H1 (cell line): ENCODE measurements at regions not wholly inside any gene's neighbourhood (a gene's known extent, or its start where the extent isn't known, plus 50 kb on each side); places are given as distances from the start of the nearest gene placed in this dataset.

Experiments used
- CTCF ChIA-PET: fragments of 300-600 bp; sonication (Branson Sonifier 250); formaldehyde crosslinking; loops from one replicate; lab custom pipeline; 2021; ENCODE audit not compliant: partially characterized antibody; lab: Charles Lee
- POLR2A ChIA-PET: fragments of 300-600 bp; sonication (Branson Sonifier 250); formaldehyde crosslinking; loops from one replicate; lab custom pipeline; 2021; ENCODE audit warnings: inconsistent platforms; ENCODE audit not compliant: partially characterized antibody; lab: Charles Lee
- DNase-seq, 2 experiments: peaks; one replicate each; pipeline versions ENCODE4 v3.0.0 to v3.0.0-alpha.2; 2010 to 2022; ENCODE audit warnings: low spot score in 2 of 2, low read depth in 1 of 2, mixed read lengths in 1 of 2
- FAIRE-seq: peaks from 2 replicates; lab custom pipeline; 2011; peaks lifted over from hg19 to GRCh38; lab: Jason Lieb, UNC
- H2AFZ ChIP-seq: 2 replicates; pipeline ENCODE4 v1.8.1; 2012; ENCODE audit warnings: low read length, inconsistent platforms
- H2AK5ac ChIP-seq: 2 replicates; pipeline ENCODE4 v1.6.1; 2013; ENCODE audit warnings: low read depth, low read length
- H2BK120ac ChIP-seq: replicated peaks from 2 replicates; pipeline ENCODE3; 2013; ENCODE audit warnings: low read depth, low read length, inconsistent platforms
- H2BK12ac ChIP-seq: 2 replicates; pipeline ENCODE4 v1.6.1; 2013; ENCODE audit warnings: low read depth, low read length
- H2BK15ac ChIP-seq: 2 replicates; pipeline ENCODE4 v1.6.1; 2013; ENCODE audit warnings: low read length
- H2BK20ac ChIP-seq: 2 replicates; pipeline ENCODE4 v1.6.1; 2013; ENCODE audit warnings: low read length
- H2BK5ac ChIP-seq: 2 replicates; pipeline ENCODE4 v1.6.1; 2013; ENCODE audit warnings: low read depth, low read length
- H3K14ac ChIP-seq: 2 replicates; pipeline ENCODE4 v1.6.1; 2013; ENCODE audit warnings: inconsistent platforms; ENCODE audit not compliant: insufficient read length
- H3K18ac ChIP-seq: 2 replicates; pipeline ENCODE4 v1.6.1; 2013; ENCODE audit warnings: low read length; ENCODE audit errors: extremely low read depth
- H3K23ac ChIP-seq: 2 replicates; pipeline ENCODE4 v1.6.1; 2013; ENCODE audit warnings: inconsistent platforms; ENCODE audit not compliant: insufficient read length
- H3K23me2 ChIP-seq: 2 replicates; pipeline ENCODE4 v1.6.1; 2013; ENCODE audit warnings: low read depth, low read length
- H3K27ac ChIP-seq: 2 replicates; pipeline ENCODE4 v1.6.1; 2011; ENCODE audit warnings: low read depth, low read length, inconsistent platforms
- H3K27me3 ChIP-seq, 4 experiments: replicated peaks in 1 of 4; 1 replicate in 1 of 4; 2 replicates in 3 of 4; pipeline versions ENCODE4 v1.6.1 to v1.8.1; 2011 to 2013; ENCODE audit warnings: low read length in 3 of 4, mild to moderate bottlenecking in 3 of 4, inconsistent platforms in 2 of 4, mixed read lengths in 2 of 4, moderate library complexity in 1 of 4; ENCODE audit not compliant: control insufficient read depth in 3 of 4, insufficient read depth in 3 of 4; ENCODE audit errors: extremely low read depth in 1 of 4
- H3K36me3 ChIP-seq, 4 experiments: 2 replicates each; pipeline versions ENCODE4 v1.6.1 to v1.8.1; 2011 to 2013; ENCODE audit warnings: mild to moderate bottlenecking in 4 of 4, low read length in 3 of 4, moderate library complexity in 2 of 4, control low read depth in 1 of 4, inconsistent platforms in 1 of 4; ENCODE audit not compliant: insufficient read depth in 4 of 4, control insufficient read depth in 2 of 4
- H3K4ac ChIP-seq: replicated peaks from 2 replicates; pipeline ENCODE3; 2013; ENCODE audit warnings: low read length, low read depth, mixed read lengths, inconsistent platforms; ENCODE audit not compliant: insufficient read length
- H3K4me1 ChIP-seq, 4 experiments: replicated peaks in 1 of 4; 1 replicate in 1 of 4; 2 replicates in 3 of 4; pipeline versions ENCODE4 v1.6.1 to v1.8.1; 2011 to 2013; ENCODE audit warnings: low read length in 3 of 4, inconsistent platforms in 2 of 4, mixed read lengths in 1 of 4; ENCODE audit not compliant: insufficient read depth in 4 of 4, control insufficient read depth in 3 of 4
- H3K4me2 ChIP-seq, 2 experiments: 2 replicates each; pipeline versions ENCODE4 v1.6.1 to v1.8.1; 2011 to 2013; ENCODE audit warnings: low read depth in 2 of 2, low read length in 2 of 2, control low read depth in 1 of 2, inconsistent platforms in 1 of 2, mild to moderate bottlenecking in 1 of 2; ENCODE audit not compliant: insufficient read depth in 1 of 2
- H3K4me3 ChIP-seq, 4 experiments: fragments of 200-600, 300-600 bp in 1 of 4; sonication (generic), shearing (Covaris generic), sonication (Bioruptor Twin) in 1 of 4; 2 replicates each; pipeline versions ENCODE4 v1.5.1 to v1.8.1; 2011 to 2016; ENCODE audit warnings: low read length in 4 of 4, low read depth in 3 of 4, control low read depth in 2 of 4, inconsistent platforms in 2 of 4, mild to moderate bottlenecking in 2 of 4, mixed read lengths in 1 of 4, moderate library complexity in 1 of 4; ENCODE audit not compliant: insufficient read depth in 2 of 4; ENCODE audit errors: extremely low read depth in 1 of 4
- H3K56ac ChIP-seq: replicated peaks from 2 replicates; pipeline ENCODE3; 2013; ENCODE audit warnings: low read depth, mild to moderate bottlenecking, mixed read lengths, low read length, inconsistent platforms; ENCODE audit not compliant: insufficient read length
- H3K79me1 ChIP-seq: 2 replicates; pipeline ENCODE4 v1.6.1; 2013; ENCODE audit warnings: low read depth, low read length, control low read depth
- H3K79me2 ChIP-seq, 2 experiments: 2 replicates each; pipeline versions ENCODE4 v1.6.1 to v1.8.1; 2012 to 2013; ENCODE audit warnings: low read length in 2 of 2, mild to moderate bottlenecking in 2 of 2, inconsistent platforms in 1 of 2; ENCODE audit not compliant: insufficient read depth in 2 of 2, control insufficient read depth in 1 of 2
- H3K9ac ChIP-seq, 4 experiments: replicated peaks in 1 of 4; 1 replicate in 1 of 4; 2 replicates in 3 of 4; pipeline versions ENCODE4 v1.6.1 to v1.8.1; 2011 to 2013; ENCODE audit warnings: low read depth in 3 of 4, low read length in 3 of 4, control low read depth in 2 of 4, mild to moderate bottlenecking in 2 of 4, moderate library complexity in 2 of 4, inconsistent platforms in 1 of 4; ENCODE audit errors: extremely low read depth in 1 of 4
- H3K9me3 ChIP-seq, 2 experiments: 2 replicates each; pipeline versions ENCODE4 v1.6.1 to v1.8.1; 2012 to 2013; ENCODE audit warnings: mild to moderate bottlenecking in 2 of 2, moderate library complexity in 2 of 2, control low read depth in 1 of 2, inconsistent platforms in 1 of 2, low read depth in 1 of 2, low read length in 1 of 2, mixed read lengths in 1 of 2; ENCODE audit not compliant: insufficient read depth in 2 of 2
- H4K20me1 ChIP-seq, 2 experiments: replicated peaks in 1 of 2; 2 replicates each; pipeline versions ENCODE3 to v1.8.1; 2011 to 2013; ENCODE audit warnings: inconsistent platforms in 2 of 2, low read length in 2 of 2, mild to moderate bottlenecking in 1 of 2; ENCODE audit not compliant: insufficient read depth in 2 of 2, control insufficient read depth in 1 of 2
- H4K5ac ChIP-seq: 2 replicates; pipeline ENCODE4 v1.6.1; 2013; ENCODE audit warnings: low read length, low read depth, mixed read lengths, inconsistent platforms; ENCODE audit not compliant: insufficient read length
- H4K8ac ChIP-seq: 2 replicates; pipeline ENCODE4 v1.8.0; 2013; ENCODE audit warnings: mild to moderate bottlenecking, moderate library complexity, low read length, inconsistent platforms; ENCODE audit not compliant: insufficient read depth; ENCODE audit errors: extremely low read depth
- H4K91ac ChIP-seq: replicated peaks from 2 replicates; pipeline ENCODE3; 2013; ENCODE audit warnings: low read length, mixed read lengths, inconsistent platforms; ENCODE audit not compliant: insufficient read length
- WGBS, 2 experiments: shearing (Covaris generic) in 1 of 2; methylation state at CpG; one replicate each; pipeline versions ENCODE4 v1.1.6 to v1.1.7; 2013 to 2015; ENCODE audit warnings: low lambda C conversion rate in 2 of 2, mixed read lengths in 2 of 2, inconsistent platforms in 1 of 2, low coverage in 1 of 2, missing lambda C conversion rate in 1 of 2; ENCODE audit not compliant: insufficient replicate concordance in 2 of 2, insufficient coverage in 1 of 2, insufficient read length in 1 of 2; ENCODE audit errors: extremely low coverage in 1 of 2, missing lambda C conversion rate in 1 of 2; 5-methylcytosine and 5-hydroxymethylcytosine counted together

DNA sequence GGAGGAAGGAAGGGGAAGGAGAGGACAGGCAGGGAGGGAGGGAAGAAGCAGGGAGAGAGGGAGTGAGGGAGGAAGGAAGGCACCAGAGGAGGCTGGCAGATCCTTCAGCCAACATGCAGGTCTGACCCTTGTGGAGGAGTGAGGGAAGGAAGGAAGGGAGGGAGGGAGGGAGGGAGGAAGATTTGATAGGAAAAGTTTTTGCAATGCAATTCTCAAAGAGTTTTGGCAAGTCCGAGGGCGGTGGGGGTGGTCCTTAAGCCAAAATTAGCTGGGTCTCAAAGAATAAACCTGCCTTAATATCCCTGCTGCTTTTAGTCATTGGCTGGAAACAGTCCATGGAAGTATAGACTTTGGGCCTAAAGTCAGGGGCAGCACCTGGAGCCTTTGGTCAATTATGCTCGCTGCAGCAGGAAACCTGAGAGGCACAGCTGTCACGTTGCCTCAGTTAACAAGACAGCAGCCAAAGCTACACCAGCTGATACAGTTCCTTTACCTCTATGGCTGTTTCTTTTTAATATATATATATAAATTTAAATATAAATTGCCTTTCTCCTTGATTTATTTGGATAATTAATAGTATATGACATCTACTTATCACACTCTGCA, 115.7 kb upstream of the RALGAPA2 start:
- no peak overlapping the region for H2BK120ac ChIP-seq
- no peak overlapping the region for H3K4me2 ChIP-seq
- no peak overlapping the region for H4K8ac ChIP-seq
- no peak overlapping the region for H4K5ac ChIP-seq
- H3K36me3 ChIP-seq = no peaks in the 10 kb centered on the region
- no peaks in the 10 kb centered on the region for H3K79me2 ChIP-seq
- H3K27ac ChIP-seq = no peak overlapping the region
- H3K9me3 ChIP-seq = peaks cover 8 to 11% of the 10 kb centered on the region in 2 experiments; a peak in 2 of 4 replicates
- no peak overlapping the region for H3K9ac ChIP-seq
- DNase-seq (no peak), FAIRE-seq (no peak)
- no peak overlapping the region for H2AK5ac ChIP-seq
- H2BK5ac ChIP-seq = no peak overlapping the region
- no peaks in the 10 kb centered on the region for H4K20me1 ChIP-seq
- no peak overlapping the region for H3K4ac ChIP-seq
- H3K4me3 ChIP-seq = no peak overlapping the region
- no peak overlapping the region for H2BK15ac ChIP-seq
- no peak overlapping the region for H2AFZ ChIP-seq
- H4K91ac ChIP-seq = no peak overlapping the region
- no peak overlapping the region for H2BK20ac ChIP-seq
- peaks cover 0 to 2% (median 0%) of the 10 kb centered on the region in 4 experiments; a peak in 1 of 7 replicates for H3K27me3 ChIP-seq
- WGBS, 2 experiments = 85% methylated on average over 4 of the region's 4 CpGs; no CpG with 5 or more reads in 1 of the 2 experiments
- H3K56ac ChIP-seq = no peak overlapping the region
- ChIA-PET POLR2A (no interaction called here), CTCF (interaction anchor here (1.4 to 10.9 kb wide), 2 partner anchors 9 to 408 kb away, joined by 5 to 128 read pairs; no protein-coding TSS in a partner anchor)
- H3K79me1 ChIP-seq = no peaks in the 10 kb centered on the region
- H3K23ac ChIP-seq = no peak overlapping the region
- no peak overlapping the region for H3K14ac ChIP-seq
- H3K23me2 ChIP-seq = no peaks in the 10 kb centered on the region
- H2BK12ac ChIP-seq = no peak overlapping the region
- H3K4me1 ChIP-seq = peaks cover 0 to 1% (median 0%) of the 10 kb centered on the region in 4 experiments; a peak in 1 of 7 replicates
- no peak overlapping the region for H3K18ac ChIP-seq
